HS-5 (cell line): ENCODE measurements at regions not wholly inside any gene's neighbourhood (a gene's known extent, or its start where the extent isn't known, plus 50 kb on each side); places are given as distances from the start of the nearest gene placed in this dataset.
"Not testable (repeated sequence)": the region's sequence is repeated elsewhere in the genome, so short reads cannot be mapped to it uniquely, and the experiment has no call there.

Experiments used
- DNase-seq: peaks from one replicate; pipeline ENCODE4 v3.0.0-alpha.2; 2012; ENCODE audit warnings: low read depth

DNA sequence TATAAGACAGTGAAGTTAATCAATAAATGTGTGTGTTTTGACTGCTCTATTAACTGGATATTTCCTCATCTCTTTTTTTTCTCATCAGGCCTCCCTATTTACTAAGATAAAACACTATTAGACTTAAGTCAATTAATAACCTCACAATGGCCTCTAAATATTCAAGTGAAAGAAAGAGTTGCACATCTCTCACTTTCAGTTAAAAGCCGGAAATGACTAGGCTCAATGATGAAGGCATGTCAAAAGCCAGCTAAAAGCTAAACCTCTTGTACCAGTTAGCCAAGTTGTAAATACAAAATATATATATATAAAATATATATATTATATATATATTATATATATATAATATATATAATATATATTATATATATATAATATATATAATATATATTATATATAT is 127.0 kb upstream of the MEOX2 start:
- no peak for DNase-seq

DNA sequence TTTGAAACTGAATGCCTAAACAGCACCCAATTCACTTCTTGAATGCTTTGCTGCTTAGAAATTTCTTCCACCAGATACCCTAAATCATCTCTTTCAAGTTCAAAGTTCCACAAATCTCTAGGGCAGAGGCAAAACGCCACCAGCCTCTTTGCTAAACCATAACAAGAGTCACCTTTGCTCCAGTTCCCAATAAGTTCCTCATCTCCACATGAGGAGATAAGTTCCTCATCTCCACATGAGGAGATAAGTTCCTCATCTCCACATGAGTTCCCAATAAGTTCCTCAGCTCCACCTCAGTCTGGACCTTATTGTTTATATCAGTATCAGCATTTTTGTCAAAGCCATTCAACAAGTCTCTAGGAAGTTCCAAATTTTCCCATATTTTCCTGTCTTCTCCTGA is 123.9 kb upstream of the MEOX2 start:
- DNase-seq = not testable (repeated sequence)

DNA sequence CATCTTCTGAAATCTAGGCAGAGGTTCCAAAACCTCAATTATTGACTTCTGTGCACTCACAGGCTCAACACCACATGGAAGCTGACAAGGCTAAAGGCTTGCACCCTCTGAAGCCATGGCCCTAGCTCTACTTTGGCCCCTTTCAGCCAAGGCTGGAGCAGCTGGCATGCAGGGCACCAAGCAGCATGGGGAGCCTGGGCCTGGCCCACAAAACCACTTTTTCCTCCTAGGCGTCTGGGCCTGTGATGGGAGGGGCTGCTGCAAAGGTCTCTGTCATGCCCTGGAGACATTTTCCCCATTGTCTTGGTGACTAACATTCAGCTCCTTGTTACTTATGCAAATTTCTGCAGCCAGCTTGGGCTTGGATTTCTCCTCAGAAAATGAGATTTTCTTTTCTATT is 123.5 kb upstream of the MEOX2 start:
- DNase-seq = not testable (repeated sequence)

DNA sequence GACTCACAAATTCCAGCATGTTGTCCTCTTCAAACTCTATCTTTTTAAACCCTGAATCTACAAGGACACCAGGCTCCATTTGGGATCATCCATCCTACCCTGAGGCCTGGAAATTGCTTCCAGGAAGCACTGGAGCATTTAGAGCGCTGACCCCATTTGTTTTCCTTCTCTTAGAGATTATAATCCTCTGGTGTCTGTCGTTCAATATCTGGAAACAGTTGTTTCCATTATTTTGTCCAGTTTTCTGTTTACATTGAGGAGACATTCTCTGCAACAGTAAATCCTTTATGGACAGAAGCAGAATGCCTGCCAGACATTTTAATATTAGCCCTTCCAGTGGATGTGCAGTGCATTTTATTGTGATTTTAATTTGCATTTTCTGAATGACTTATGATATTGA is 119.4 kb upstream of the MEOX2 start:
- no peak for DNase-seq

DNA sequence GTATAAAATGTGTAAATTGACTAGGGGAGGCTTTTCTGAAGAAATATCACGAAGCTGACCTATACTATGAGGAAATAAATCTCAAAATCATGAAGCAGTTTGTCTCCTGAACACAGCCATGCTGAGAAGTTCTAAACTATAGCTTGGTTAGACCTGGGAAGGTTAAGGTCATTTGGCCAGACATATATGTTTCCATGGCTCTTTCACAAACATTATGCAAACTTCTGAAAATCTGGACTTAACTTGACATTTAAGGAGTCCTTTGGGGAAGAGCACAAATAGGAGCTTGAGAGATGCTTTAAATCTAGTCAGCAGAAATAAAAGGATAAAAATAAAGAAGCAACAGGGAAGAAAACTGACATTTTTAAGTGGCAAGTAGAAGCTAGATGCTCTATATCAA is 115.9 kb upstream of the MEOX2 start:
- DNase-seq = no peak

DNA sequence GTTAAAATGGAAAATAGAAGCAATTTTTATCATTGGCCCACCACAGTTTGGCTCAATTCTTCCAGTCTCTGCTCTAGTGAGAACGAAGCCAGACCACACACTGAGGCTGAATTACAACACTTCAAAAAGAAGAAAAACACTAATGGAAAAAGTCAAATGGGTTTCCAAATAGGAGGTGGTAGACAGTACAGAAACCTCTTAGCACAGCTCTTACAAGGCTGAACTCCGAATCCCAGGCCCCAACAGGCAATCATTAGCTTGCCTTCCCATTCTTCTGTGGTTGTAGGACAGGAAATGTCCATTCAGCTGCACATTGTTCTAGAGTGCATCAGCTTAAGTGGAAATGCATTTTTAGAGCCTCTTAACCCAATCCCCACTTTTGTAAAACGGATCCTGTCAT is 115.1 kb upstream of the MEOX2 start:
- no peak for DNase-seq

- DNase-seq = no peak
These were observed 114.6 kb upstream of the MEOX2 start for GRCh38 chr7:15801041-15801440.

DNA sequence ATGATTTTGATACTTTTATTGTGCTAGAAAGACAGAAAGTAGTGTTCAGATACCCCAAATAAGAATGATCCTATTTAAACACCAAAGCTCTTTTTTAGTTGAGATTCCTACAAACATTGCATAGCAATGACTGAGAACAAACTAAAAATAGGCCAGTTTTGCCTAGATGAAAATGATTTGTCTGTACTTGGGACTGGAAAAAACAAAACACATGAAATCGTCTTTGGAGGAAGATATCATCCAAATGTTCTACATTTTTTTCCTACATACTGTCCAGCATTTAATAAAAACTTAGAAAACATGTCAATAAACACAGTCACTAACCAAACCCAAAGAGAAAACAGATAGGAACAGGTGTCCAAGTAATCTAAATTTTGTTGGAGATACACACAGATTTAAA is 111.6 kb upstream of the MEOX2 start:
- DNase-seq = no peak

DNA sequence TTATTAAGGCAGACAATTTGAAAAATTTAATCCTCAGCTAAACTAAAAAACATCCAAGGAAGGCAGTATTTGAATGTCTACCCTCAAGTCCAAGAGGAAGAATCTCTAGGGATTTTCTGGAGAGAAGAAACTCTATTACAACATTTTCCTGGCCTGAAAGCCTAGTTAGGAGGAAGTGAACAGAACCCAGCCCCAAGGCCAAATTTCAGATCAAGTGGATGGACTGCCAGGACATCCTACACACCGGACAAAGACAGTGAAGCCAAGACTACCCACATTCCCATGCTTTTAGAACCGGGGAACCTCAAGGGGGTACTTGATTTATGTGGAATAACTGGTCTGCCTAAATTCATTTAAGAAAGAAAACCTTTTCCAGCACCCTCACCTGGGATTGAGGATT is 108.9 kb upstream of the MEOX2 start:
- no peak for DNase-seq

GRCh38 chr7:15794801-15795200 is 108.3 kb upstream of the MEOX2 start:
- no peak for DNase-seq

DNA sequence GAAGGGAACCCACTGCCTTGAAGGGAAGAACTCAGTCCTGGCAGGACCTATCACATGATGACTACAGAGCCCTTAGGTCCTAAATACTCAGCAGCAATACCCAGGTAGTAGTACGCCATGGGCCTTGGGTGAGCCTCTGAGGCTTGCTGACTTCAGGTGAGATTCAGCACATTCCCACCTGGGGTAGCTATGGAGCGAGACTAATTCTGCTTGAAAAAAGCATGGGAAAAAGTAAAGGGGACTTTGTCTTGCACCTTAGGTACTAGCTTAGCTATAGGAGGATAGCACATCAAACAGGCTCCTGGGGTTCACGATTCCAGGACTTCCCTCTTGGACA is 98.2 kb upstream of the MEOX2 start:
- no peak for DNase-seq

GRCh38 chr7:15783987-15784693 is 97.7 kb upstream of the MEOX2 start:
- DNase-seq = no peak

GRCh38 chr7:15782656-15783055 is 96.2 kb upstream of the MEOX2 start:
- no peak for DNase-seq

GRCh38 chr7:15781944-15782343 is 95.5 kb upstream of the MEOX2 start:
- no peak for DNase-seq

DNA sequence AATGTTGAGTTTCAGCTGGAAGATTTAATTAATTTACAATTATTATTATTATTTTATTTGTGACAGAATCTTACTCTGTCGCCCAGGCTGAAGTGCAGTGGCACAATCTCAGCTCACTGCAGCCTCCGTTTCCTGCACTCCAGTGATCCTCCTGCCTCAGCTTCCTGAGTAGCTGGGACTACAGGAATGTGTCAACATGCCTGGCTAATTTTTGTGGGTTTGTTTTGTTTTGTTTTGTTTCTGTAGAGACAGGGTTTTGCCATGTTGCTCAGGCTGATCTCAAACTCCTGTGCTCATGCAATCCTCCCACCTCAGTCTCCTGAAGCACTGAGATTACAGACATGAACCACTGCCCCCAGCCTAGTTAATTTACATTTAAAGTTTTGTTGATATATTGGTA is 93.8 kb upstream of the MEOX2 start:
- no peak for DNase-seq

GRCh38 chr7:15778191-15778590 is 91.7 kb upstream of the MEOX2 start:
- no peak for DNase-seq

GRCh38 chr7:15765753-15766152 is 79.3 kb upstream of the MEOX2 start:
- no peak for DNase-seq

DNA sequence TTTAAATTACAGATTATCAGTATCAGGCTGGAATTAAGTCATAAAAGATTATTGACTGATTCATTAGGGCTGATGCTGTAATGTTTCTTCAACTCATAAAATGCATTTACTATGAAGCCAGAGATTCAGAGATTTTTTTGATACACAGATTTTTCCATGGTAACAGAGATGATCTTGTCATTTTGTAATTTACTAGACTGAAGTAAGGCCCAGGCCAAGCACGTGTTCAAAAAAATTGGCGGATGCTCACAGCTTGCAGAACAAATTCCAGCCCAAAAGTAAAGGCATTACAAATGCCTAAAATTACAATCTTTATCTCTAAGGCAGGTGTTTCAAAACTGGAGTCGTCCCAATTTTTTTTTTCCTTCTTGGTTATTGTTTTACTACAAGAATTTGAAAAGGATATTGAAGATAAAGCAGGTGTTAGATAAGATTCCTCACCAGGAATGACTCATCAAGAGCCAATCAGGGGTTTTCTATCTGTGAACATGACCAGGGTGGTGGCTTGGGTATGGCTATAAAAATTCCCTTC is 78.4 kb upstream of the MEOX2 start:
- no peak for DNase-seq

DNA sequence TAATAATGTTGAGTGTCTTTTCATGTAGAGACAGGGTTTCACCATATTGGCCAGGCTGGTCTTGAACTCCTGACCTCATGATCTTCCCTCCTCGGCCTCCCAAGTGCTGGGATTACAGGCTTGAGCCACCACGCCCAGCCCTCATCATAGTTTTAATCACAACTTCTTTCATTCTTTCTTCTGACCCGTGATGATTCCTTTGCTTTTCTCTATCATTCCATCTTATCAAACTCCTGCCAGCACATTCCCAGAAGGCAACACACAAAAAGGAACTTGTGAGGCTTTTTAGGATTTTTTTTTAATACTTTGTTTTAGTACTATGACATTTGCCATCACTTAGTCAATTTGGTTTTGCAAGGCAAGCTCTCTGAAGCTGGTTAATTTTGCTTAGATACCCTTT is 77.5 kb upstream of the MEOX2 start:
- no peak for DNase-seq

DNA sequence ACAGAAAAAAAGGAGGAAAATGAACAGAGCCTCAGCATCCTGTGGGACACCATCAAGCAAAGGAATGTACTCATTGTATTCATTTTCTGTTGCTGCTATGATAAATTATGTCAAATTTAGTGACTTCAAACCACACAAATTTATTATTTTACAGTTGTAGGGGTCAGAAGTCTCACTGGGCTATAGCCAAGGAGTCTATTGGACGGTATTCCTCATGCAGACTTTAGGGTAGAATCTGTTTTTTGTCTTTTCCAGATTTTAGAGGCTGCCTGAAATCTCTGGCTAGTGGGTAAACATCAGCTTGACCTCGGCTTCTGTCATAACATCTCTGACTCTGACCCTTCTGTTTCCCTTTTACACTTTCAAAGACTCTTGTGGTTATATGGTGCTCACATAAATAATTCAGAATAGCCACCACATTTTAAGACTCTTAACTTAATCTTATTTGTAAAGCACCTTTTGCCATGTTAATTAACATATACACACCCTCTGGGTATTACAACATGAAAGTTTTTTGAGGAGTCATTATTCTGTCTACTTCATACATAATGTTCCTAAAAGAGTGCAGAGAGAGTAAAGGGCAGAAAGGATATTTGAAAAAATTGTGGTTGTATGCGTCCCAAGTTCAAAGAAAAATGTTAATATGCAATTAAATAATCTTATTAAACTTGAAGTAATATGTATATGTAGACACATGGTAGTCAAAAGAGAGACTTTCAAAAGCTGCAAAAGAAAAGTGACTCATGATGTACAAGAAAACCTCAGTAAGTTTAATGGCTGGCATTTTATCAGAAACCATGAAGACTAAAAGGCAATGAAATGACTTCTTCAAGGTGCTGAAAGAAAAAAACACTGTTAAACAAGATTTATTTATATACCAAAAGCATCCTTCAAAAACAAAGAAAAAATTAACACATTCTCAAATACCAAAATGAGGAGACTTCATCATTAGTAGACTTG is 70.8 kb upstream of the MEOX2 start:
- no peak for DNase-seq

DNA sequence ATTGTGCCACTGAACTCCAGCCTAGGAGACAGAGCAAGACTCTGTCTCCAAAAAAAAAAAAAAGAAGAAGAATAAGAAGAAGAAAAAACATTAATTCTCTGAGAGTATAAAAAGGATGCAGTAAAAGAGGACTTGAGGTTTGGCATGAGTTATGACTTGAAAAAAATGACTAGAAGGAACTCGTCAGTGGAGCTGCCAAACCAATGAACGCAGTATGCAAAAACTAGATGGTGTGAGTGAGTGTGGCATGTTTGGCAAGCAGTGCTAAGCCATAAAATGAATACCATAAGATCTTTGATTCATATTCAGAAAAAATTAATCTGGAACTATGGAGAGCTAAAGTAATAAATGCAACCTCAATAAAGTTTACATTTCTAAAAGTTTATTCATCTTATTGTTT is 68.6 kb upstream of the MEOX2 start:
- peak; percentile 26 for DNase-seq

- no peak for DNase-seq
These were observed 67.5 kb upstream of the MEOX2 start for GRCh38 chr7:15753887-15754579.

DNA sequence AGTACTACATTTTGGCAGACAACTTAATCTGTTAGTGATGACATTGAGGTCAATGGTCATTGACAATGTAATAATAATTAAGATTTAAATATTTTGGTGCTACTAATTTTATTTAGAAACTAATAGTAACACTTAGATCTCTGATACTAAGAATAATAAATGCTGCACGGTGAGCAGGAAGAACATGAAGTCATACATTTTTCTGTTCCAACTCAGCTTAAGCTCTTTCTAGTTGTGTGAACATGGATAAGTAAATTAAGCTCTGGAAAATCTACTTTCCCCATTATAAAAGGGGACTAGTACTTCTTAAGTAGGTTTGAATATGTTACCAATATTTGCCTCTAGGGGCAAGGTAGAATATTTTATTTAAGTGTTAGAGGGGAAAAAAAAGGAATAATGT is 65.9 kb upstream of the MEOX2 start:
- DNase-seq = no peak
